Fibroblast of pulmonary artery (primary cell): ENCODE measurements at regions not wholly inside any gene's neighbourhood (a gene's known extent, or its start where the extent isn't known, plus 50 kb on each side); places are given as distances from the start of the nearest gene placed in this dataset.
"Not testable (repeated sequence)": the region's sequence is repeated elsewhere in the genome, so short reads cannot be mapped to it uniquely, and the experiment has no call there.

ENCODE experiments used
- DNase-seq: peaks from one replicate; pipeline ENCODE4 v3.0.0-alpha.2; 2010; ENCODE audit warnings: low read depth
- H3K4me3 ChIP-seq: replicated peaks from 2 replicates; pipeline ENCODE4 v1.5.1; 2011; ENCODE audit warnings: low read depth, mild to moderate bottlenecking, control low read depth, low read length, moderate library complexity
- CTCF ChIP-seq: IDR thresholded peaks from 2 replicates; pipeline ENCODE4 v1.5.1; 2011; ENCODE audit warnings: mild to moderate bottlenecking, control low read depth, low read length, inconsistent platforms; ENCODE audit errors: missing control alignments

DNA sequence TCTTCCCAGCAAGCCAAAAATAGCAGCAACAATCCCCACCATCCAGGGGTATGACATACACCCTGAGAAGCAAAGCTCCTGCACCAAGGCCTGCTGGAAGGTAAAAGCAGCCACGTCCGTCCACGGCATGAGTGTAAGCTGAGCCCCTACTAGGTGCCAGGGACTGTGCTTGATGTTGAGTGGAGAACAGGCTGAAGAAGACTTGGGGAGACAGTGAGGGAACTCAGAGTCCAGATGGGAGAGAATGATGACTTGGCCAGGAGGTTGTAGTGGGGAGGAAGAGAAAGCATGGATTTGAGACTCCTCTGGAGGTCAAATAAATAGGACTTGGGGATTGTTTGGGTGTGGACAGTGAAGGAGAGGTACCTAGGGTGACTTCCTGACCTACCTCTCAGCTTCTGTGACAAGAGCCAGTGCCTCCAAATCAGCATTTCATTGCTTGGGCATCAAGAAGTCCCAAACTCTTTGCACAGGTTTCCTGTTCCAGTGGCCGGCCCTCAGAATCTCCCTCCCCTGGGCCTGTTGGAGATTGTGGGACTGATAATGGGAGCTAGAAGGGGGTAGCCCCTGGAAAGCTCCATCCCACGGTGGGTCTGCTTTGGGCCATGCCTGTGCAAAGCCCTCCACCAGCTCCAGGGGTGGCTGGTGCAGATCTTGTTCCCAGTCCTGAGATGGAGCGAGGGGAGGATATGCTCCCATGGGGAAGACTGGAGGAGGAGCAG is 58.3 kb upstream of the ADAMTS2 start:
- H3K4me3 ChIP-seq = no peak overlapping the region
- TF ChIP-seq CTCF = no peak
- DNase-seq = no peak

GRCh38 chr5:179400435-179400834 is 55.2 kb upstream of the ADAMTS2 start:
- DNase-seq, H3K4me3 ChIP-seq: not testable (repeated sequence)

DNA sequence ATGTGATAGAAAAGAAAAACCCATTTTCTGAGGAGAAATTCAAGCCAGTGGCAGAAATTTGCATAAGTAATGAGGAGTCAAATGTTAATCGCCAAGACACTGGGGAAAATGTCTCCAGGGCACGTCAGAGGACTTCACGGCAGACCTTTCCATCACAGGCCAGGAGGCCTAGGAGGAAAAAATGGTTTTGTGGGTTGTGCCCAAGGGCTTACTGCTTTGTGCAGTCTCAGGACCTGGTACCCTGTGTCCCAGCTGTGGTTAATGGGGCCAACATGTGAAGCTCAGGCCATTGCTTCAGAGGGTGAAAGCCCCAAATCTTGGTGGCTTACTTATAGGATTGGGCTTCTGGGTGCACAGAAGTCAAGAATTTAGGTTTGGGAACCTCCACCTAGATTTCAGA is 54.8 kb upstream of the ADAMTS2 start:
- TF ChIP-seq CTCF = no peak
- H3K4me3 ChIP-seq = no peak overlapping the region

DNA sequence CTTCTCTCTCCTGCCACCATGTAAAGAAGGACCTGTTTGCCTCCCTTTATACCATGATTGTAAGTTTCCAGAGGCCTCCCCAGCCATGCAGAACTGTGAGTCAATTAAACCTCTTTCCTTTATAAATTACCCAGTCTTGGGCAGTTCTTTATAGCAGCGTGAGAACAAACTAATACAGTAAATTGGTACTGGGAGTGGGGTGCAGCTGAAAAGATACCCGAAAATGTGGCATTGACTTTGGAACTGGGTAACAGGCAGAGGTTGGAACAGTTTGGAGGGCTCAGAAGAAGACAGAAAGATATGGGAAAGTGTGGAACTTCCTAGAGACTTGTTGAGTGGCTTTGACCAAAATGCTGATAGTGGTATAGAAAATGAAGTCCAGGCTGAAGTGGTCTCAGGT is 54.1 kb upstream of the ADAMTS2 start:
- not testable (repeated sequence) for DNase-seq, H3K4me3 ChIP-seq

More for the DNA sequence above, 54.8 kb upstream of the ADAMTS2 start:
- no peak for DNase-seq

DNA sequence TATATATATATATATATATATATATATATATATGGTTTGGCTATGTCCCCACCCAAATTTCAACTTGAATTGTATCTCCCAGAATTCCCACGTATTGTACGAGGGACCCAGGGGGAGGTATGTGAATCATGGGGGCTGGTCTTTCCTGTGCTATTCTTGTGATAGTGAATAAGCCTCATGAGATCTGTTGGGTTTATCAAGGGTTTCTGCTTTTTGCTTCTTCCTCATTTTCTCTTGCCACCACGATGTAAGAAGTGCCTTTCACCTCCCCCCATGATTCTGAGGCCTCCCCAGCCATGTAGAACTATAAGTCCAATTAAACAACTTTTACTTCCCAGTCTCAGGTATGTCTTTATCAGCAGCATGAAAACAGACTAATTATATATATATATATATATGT is 52.3 kb upstream of the ADAMTS2 start:
- TF ChIP-seq CTCF = no peak
- no peak overlapping the region for H3K4me3 ChIP-seq
- no peak for DNase-seq
